Motor neuron (in vitro differentiated cells): ENCODE measurements at regions not wholly inside any gene's neighbourhood (a gene's known extent, or its start where the extent isn't known, plus 50 kb on each side); places are given as distances from the start of the nearest gene placed in this dataset.

Experiments used
- ATAC-seq, 8 experiments: fragments of 200-7000 bp; cut with Tn5 transposase; replicated peaks in 6 of 8; 2 replicates each; pipeline ENCODE4 v1.8.0; 2021; ENCODE audit warnings: mild to moderate bottlenecking in 8 of 8, moderate library complexity in 8 of 8
- H3K27ac ChIP-seq, 2 donors: fragments of 250-450 bp; sonication (Bioruptor Pico); 2 replicates each; pipeline ENCODE4 v1.9.0; 2021; ENCODE audit warnings: antibody characterized with exemption in 2 of 2, mild to moderate bottlenecking in 2 of 2, moderate library complexity in 1 of 2
- H3K4me1 ChIP-seq, 2 donors: fragments of 250-450 bp; sonication (Bioruptor Pico); replicated peaks in 1 of 2; 2 replicates each; pipeline ENCODE4 v1.6.1; 2021; ENCODE audit warnings: antibody characterized with exemption in 2 of 2, mild to moderate bottlenecking in 2 of 2, moderate library complexity in 1 of 2
- H3K4me3 ChIP-seq, 5 donors: fragments of 250-450 bp; sonication (Bioruptor Pico); 2 replicates each; pipeline ENCODE4 v1.9.0; 2021; ENCODE audit warnings: antibody characterized with exemption in 5 of 5, mild to moderate bottlenecking in 5 of 5, moderate library complexity in 4 of 5
- WGBS, 10 experiments: fragments of 450-650 bp; shearing (Covaris generic); methylation state at CpG; one replicate each; pipeline ENCODE4 v1.0.0; 2022; 5-methylcytosine and 5-hydroxymethylcytosine counted together
- in situ Hi-C, 9 experiments: fragments of 400-800 bp; cut with MboI; loops; one replicate each; pipeline ENCODE4 v1.15.0; 2021; ENCODE audit warnings: low sequenced_read_pairs in 9 of 9, low pct_unique_long_range_greater_than_20kb in 2 of 9; ENCODE audit not compliant: unreplicated experiment in 9 of 9

DNA sequence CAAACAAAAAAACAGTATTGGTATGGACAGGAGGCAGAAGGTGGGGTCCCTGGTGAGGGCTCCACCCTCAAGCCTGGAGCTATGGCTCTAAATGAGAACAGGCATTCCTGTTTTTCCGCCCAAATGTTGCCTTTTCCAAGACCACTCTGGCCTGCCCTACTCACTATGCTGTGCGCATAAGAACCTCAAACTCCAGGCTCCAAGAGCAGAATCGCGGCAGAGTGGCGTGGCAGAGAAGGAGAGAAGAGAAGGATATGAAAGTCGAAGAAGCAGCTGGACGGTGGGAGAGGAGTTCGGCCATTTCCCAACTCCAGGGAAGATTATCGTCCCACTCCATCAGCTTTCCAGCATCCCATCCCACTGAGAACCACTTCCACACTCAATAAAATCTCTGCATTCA lies 207.8 kb downstream of the FAT4 start:
- no peak for ATAC-seq
- Histone ChIP-seq H3K27ac (no peak overlapping the region), H3K4me3 (no peak overlapping the region), H3K4me1 (no peaks in the 10 kb centered on the region)
- in situ Hi-C loops = no loop called here
- 78 to 100% (median 92%) methylated on average over 1 to 9 of the region's 9 CpGs; no CpG with 5 or more reads in 1 of the 10 experiments for WGBS, 10 experiments

DNA sequence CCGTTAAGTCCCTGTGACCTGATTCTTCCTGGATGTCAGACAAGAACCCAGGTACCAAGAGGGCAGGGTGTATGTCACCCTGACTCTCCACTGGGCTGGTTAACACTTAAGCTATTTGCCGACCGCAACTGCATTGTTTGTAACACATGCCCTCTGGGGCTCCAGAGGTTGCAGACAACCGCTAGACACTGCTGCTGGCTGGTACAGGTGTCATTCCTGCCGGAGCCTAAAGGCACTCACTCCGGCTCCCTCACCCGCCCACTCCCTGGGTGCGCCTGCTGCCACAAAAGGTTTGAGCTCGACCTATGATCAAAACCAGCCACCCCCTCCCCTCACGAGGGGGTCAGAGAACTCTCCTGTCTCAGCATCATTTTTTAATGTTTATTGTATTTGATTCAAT lies 208.2 kb downstream of the FAT4 start:
- in situ Hi-C loops = no loop called here
- Histone ChIP-seq H3K4me3 (no peak overlapping the region), H3K27ac (no peak overlapping the region), H3K4me1 (no peaks in the 10 kb centered on the region)
- no peak for ATAC-seq
- WGBS, 10 experiments = 69 to 100% (median 86%) methylated on average over 1 to 8 of the region's 10 CpGs; no CpG with 5 or more reads in 3 of the 10 experiments

DNA sequence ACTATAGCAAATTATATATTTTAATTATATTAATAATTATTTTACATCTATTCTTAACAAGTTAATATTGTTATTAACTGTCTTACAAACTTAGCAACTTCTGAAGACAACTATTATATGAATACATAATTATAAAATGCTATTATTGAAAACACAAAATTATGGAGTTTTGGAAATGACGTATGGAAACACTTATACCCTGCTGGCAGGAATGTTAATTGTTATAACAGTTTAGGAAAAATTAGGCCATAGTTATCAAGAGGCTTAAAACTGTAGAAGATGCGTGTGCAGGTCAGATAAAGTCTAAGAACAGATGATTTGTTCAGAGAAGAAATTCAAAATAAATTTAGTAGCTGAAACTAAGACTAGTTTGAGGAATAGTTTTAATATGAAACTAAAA lies 211.7 kb downstream of the FAT4 start:
- in situ Hi-C loops = no loop called here
- no peak for ATAC-seq

DNA sequence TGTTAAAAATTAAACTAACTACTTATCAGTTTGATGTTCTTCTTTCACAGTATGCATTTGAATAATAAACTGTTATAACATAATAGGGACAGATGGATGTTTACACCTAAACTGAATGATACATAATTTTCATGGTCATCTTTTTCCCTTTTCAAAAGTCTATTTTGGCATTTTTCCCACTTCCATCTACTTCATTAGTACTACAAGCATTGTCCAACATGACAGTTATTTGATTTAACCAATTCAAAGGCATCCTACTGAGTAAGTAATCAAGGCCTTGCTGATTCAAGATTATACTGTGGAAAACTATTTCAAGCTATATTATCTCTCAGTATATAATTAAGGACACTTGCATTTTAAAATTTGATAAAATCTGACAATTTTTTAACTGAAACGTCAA lies 212.9 kb downstream of the FAT4 start:
- no peaks in the 10 kb centered on the region for H3K4me1 ChIP-seq
- no peak overlapping the region for H3K27ac ChIP-seq
- no peak for ATAC-seq
- 17 to 100% (median 96%) methylated on average over 1 of the region's 1 CpG; no CpG with 5 or more reads in 4 of the 10 experiments for WGBS, 10 experiments
- in situ Hi-C loops = no loop called here
- no peak overlapping the region for H3K4me3 ChIP-seq

More for the DNA sequence above, 211.7 kb downstream of the FAT4 start:
- Histone ChIP-seq H3K4me1 (no peaks in the 10 kb centered on the region), H3K27ac (no peak overlapping the region), H3K4me3 (no peak overlapping the region)
- WGBS, 10 experiments = 93 to 100% (median 96%) methylated on average over 1 to 2 of the region's 2 CpGs; no CpG with 5 or more reads in 1 of the 10 experiments

DNA sequence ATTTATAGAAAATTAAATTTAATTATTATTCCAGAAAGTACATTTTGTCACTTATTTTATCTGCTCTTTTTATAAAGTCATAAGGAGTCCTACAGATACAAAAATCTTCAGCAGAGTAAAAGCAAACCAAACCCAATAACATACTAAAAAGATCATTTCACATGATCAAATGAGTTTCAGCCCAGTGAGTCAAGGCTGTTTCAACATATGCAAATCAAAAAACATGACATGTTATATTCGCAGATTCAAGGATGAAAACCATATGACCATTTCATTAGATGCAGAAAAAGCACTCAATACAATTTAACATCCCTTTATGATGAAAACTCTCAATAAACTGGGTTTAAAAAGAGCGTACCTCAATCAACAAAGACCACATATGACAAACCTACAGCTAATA lies 214.3 kb downstream of the FAT4 start:
- WGBS, 10 experiments = 0 to 100% (median 89%) methylated on average over 1 to 2 of the region's 2 CpGs; no CpG with 5 or more reads in 1 of the 10 experiments
- peak in 2 of 8 experiments; percentile 67 to 89 for ATAC-seq
- in situ Hi-C loops = no loop called here
- Histone ChIP-seq H3K4me1 (no peaks in the 10 kb centered on the region), H3K27ac (no peak overlapping the region), H3K4me3 (no peak overlapping the region)

DNA sequence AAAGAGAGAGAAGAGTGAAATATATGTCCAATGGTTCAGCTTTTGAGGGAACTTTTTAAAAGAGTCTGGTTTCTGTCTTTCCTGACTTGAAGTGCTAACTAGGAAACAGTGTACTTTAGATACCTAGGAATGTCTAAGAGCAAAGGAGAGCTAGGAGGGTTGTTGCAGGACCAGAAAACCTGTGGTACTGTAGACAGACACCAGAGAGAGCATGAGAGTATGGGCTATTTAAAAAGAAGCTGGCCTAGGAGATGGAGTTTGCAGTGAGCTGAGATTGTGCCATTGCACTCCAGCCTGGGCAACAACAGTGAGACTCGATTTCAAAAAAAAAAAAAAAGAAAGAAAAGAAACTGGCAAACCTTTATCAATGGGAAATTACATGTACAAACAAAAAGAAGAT lies 223.9 kb downstream of the FAT4 start:
- ATAC-seq = no peak
- in situ Hi-C loops = no loop called here

DNA sequence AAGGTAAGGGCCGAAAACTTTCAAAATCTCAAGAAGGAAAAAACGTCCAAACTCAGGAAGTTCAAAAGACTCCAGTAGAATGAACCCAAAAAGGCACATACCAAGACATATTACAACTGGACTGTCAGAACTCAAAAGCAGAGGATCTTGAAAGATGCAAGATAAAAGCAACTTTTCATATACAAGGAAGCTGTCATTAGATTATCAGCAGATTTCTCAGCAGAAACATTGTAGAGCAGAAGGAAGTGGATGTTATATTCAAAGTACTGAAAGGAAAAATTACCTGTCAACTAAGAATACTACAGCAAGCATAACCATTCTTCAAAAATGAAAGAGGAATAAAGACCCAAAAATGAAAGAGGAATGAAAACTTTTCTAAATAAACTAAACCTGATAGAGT lies 224.9 kb downstream of the FAT4 start:
- no peak overlapping the region for H3K27ac ChIP-seq
- 8 to 91% (median 41%) methylated on average over 1 to 2 of the region's 2 CpGs for whole genome bisulfite sequencing, 10 experiments
- in situ Hi-C loops = no loop called here
- no peak for ATAC-seq
- no peak overlapping the region for H3K4me3 ChIP-seq
- no peaks in the 10 kb centered on the region for H3K4me1 ChIP-seq

More for the DNA sequence above, 223.9 kb downstream of the FAT4 start:
- 0 to 100% (median 85%) methylated on average over 1 of the region's 1 CpG; no CpG with 5 or more reads in 2 of the 10 experiments for WGBS, 10 experiments
- Histone ChIP-seq H3K27ac (no peak overlapping the region), H3K4me3 (no peak overlapping the region), H3K4me1 (no peaks in the 10 kb centered on the region)

DNA sequence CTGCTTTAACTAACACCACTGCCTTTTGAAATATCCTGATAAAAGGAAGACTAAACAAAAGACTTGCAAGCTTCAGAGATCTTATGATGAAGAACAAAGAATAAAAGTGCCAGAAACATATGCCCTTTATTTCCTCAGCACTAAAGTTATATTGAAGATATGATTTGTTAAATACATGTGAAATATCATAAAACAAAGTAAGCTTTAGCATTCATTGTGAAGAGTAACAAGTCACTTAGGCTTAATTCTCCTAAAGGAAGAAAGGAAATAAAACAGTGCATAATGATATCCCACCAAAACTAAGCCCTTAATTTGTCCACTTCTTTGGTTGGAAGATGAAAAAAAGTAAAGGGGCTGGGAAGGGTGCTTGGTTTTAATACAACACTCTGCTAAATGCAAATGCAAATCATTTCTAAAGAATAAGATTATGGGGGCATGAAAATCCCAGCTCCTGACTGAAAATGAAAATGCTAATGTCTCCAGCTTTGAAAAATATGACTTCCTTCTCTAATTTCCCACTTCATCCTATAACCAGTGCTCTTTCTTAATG lies 227.2 kb downstream of the FAT4 start:
- in situ Hi-C loops = no loop called here
- Histone ChIP-seq H3K4me3 (no peak overlapping the region), H3K27ac (no peak overlapping the region), H3K4me1 (no peaks in the 10 kb centered on the region)
- no peak for ATAC-seq

DNA sequence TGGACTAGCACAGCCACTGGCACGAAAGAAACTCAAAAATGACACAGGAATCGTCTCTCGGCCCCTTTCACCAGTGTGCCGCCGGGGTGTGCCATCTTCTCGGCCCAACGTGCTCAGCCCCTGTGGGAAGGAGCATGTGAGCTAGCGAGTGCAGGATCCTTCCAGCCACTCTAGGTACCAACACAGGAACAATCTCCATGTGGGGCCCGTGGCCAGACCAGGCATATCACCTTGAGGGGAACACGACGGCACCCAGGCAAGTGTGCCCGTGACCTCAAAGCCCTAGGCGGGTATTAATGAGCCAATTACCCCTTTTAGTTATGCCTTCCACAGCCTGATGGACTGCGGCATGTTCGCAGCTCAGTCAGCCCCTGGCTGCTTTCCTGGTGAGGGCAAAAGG lies 231.5 kb downstream of the FAT4 start:
- H3K4me3 ChIP-seq = no peak overlapping the region
- in situ Hi-C loops = no loop called here
- H3K27ac ChIP-seq = no peak overlapping the region
- H3K4me1 ChIP-seq = no peaks in the 10 kb centered on the region
- WGBS, 10 experiments = 63 to 100% (median 88%) methylated on average over 1 to 11 of the region's 15 CpGs; no CpG with 5 or more reads in 5 of the 10 experiments
- ATAC-seq = no peak

DNA sequence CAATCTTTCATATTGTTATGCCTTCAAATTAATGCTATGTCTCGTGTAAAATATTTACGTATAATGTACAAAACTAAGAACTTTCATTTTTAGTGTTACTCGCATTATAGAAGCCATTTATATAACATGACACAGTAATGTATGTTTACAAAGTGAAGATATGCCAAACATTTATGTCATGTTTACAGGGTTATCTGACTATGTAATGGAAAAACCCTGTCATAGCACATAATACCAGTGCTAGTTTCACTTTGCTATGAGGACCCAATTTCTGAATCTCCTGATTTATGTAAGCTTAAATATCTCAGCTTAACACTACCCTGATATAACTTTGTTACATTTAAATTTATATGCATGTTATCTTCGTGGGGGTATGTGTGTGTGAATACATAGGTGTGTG lies 233.1 kb downstream of the FAT4 start:
- WGBS, 10 experiments = 65 to 100% (median 84%) methylated on average over 2 to 4 of the region's 4 CpGs; no CpG with 5 or more reads in 1 of the 10 experiments
- Histone ChIP-seq H3K27ac (no peak overlapping the region), H3K4me3 (no peak overlapping the region), H3K4me1 (no peaks in the 10 kb centered on the region)
- in situ Hi-C loops = no loop called here
- ATAC-seq = no peak

DNA sequence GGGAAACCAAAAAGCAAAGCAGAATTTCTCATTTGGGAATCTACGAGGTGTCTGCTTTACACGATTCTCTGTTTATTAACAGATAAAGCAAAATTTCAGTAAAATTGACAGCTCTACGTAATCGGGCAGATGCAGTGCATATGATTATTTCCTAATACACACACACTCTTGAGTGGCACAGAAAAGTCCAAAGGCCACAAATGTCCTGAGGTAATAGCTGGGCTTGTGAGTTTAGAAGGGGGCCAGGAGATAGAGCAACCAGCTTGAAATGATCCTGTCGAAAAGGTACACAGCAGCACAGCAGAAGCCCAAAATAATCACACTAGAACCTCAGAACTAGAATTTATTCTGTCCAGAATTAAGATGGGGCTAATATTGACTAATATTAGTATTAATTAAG lies 236.0 kb downstream of the FAT4 start:
- H3K4me1 ChIP-seq = no peaks in the 10 kb centered on the region
- H3K27ac ChIP-seq = no peak overlapping the region
- in situ Hi-C loops = no loop called here
- H3K4me3 ChIP-seq = no peak overlapping the region
- ATAC-seq = no peak
- 44 to 95% (median 72%) methylated on average over 2 to 5 of the region's 5 CpGs; no CpG with 5 or more reads in 2 of the 10 experiments for WGBS, 10 experiments

DNA sequence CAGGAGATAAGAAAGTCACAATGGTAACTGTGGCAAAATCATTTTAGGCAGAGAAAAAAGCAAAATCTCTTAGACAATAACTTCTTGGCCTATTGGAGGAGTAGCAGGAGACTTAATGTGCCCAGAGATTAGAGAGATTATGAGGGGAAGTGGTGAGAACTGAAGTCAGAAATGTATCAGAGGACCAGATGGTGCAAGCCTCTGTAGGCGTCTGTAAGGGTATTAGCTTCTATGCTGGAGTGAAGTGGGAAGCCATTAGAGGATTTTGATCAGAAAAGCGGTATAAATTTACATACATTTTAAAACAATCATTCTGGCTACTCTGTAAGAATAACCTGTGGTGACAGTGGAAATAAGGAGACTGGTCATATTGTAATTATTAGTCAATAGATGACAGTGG lies 236.7 kb downstream of the FAT4 start:
- Histone ChIP-seq H3K4me1 (no peaks in the 10 kb centered on the region), H3K4me3 (no peak overlapping the region), H3K27ac (no peak overlapping the region)
- in situ Hi-C loops = no loop called here
- ATAC-seq = no peak
- WGBS, 10 experiments = 38 to 95% (median 60%) methylated on average over 1 to 2 of the region's 2 CpGs; no CpG with 5 or more reads in 3 of the 10 experiments

DNA sequence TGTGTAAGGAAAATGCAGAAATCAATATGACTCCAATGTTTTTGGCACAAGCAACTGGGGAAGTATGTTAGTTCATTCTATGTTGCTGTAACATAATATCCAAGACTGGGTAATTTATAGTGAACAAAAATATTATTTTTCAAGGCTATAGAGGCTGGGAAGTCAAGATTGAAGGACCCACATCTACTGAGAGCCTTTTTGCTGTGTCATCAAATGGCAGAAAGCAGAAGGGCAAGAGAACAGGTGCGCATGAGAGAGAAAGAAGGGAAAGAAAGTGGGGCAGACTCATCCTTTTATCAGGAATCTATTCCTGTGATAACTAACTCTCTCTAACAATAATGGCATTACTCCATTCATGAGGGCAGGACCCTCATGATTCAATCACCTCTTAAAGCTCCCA lies 237.2 kb downstream of the FAT4 start:
- H3K4me3 ChIP-seq = no peak overlapping the region

DNA sequence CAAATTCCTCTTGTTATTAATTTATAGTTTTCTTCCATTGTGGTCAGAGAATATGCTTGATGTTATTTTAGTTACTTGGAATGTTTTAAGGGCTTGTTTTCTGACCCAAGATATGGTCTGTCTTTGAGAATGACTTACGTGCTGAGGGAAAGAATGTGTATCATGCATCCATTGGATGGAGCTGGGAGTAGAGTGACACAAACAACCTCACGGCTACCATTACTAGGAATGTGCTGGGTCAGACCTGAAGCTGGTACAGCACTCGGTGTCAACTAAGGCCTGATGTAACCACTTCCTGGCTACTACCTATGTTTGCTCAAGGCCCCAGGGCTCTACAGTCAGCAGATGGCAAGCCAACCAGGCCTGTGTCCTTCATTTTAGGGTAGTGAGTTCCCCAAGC lies 257.8 kb downstream of the FAT4 start:
- Histone ChIP-seq H3K27ac (no peak overlapping the region), H3K4me1 (no peaks in the 10 kb centered on the region), H3K4me3 (no peak overlapping the region)
- WGBS, 10 experiments = 11 to 100% (median 82%) methylated on average over 1 to 3 of the region's 3 CpGs; no CpG with 5 or more reads in 2 of the 10 experiments
- no peak for ATAC-seq
- in situ Hi-C loops = no loop called here

More for the DNA sequence above, 237.2 kb downstream of the FAT4 start:
- no peak overlapping the region for H3K27ac ChIP-seq
- WGBS, 10 experiments = 90 to 100% (median 100%) methylated on average over 1 of the region's 1 CpG; no CpG with 5 or more reads in 6 of the 10 experiments
- in situ Hi-C loops = no loop called here
- no peaks in the 10 kb centered on the region for H3K4me1 ChIP-seq
- ATAC-seq = no peak
